ENCODE measurements at regions not wholly inside any gene's neighbourhood (a gene's known extent, or its start where the extent isn't known, plus 50 kb on each side); places are given as distances from the start of the nearest gene placed in this dataset.
A peak's percentile ranks its signal among the peaks of the same experiment; 100 is the strongest.

DNA sequence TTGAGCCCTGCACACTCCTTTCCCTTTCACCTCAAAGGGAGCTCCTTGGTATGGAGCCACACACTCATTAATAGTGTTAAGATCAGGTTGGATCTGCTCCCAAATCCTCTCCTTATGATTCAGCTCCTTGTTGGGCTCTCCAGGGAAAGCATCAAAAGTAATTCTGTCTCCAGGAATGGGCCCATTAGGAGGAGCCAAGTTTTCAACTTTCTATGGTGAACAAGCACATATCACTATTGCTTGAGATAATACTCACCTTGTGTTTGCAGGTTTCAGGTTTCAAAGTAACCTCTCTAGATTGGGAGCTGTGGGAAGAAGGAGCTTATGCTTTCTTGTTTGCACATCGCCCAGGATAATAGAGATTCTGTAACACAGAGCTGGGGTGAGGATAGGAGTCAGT lies 164.8 kb downstream of the TNFSF18 start (continued):
- peak; percentile 87 for TF ChIP-seq TCF7L2 (IDR thresholded peaks at IDR 0.05; ENCODE audit: borderline replicate concordance, extremely low read depth, insufficient read depth, insufficient read length)
- no peak for TF ChIP-seq EZH2 (IDR thresholded peaks at IDR 0.05)
- TF ChIP-seq, protein P1, sequence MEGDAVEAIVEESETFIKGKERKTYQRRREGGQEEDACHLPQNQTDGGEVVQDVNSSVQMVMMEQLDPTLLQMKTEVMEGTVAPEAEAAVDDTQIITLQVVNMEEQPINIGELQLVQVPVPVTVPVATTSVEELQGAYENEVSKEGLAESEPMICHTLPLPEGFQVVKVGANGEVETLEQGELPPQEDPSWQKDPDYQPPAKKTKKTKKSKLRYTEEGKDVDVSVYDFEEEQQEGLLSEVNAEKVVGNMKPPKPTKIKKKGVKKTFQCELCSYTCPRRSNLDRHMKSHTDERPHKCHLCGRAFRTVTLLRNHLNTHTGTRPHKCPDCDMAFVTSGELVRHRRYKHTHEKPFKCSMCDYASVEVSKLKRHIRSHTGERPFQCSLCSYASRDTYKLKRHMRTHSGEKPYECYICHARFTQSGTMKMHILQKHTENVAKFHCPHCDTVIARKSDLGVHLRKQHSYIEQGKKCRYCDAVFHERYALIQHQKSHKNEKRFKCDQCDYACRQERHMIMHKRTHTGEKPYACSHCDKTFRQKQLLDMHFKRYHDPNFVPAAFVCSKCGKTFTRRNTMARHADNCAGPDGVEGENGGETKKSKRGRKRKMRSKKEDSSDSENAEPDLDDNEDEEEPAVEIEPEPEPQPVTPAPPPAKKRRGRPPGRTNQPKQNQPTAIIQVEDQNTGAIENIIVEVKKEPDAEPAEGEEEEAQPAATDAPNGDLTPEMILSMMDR (IDR thresholded peaks at IDR 0.05 in 2 of 3, conservative IDR thresholded peaks at IDR 0.05 in 1 of 3; ENCODE audit: borderline replicate concordance in 1 of 3, insufficient read depth in 1 of 3, low read depth in 2 of 3, low read length in 2 of 3): no peak
- TF ChIP-seq CEBPB (IDR thresholded peaks at IDR 0.05; ENCODE audit: low read depth): peak; percentile 69
- peak; percentile 77 for TF ChIP-seq FOSL1 (IDR thresholded peaks at IDR 0.05; ENCODE audit: low read depth)
- peak; percentile 73 for TF ChIP-seq SRF (IDR thresholded peaks at IDR 0.05; ENCODE audit: low read depth)
- TF ChIP-seq RAD21 (IDR thresholded peaks at IDR 0.05; ENCODE audit: low read depth): peak; percentile 56
- no peak for TF ChIP-seq EZH2phosphoT487 (IDR thresholded peaks at IDR 0.05; ENCODE audit: borderline replicate concordance)
- TF ChIP-seq ZFX (IDR thresholded peaks at IDR 0.05): no peak

DNA sequence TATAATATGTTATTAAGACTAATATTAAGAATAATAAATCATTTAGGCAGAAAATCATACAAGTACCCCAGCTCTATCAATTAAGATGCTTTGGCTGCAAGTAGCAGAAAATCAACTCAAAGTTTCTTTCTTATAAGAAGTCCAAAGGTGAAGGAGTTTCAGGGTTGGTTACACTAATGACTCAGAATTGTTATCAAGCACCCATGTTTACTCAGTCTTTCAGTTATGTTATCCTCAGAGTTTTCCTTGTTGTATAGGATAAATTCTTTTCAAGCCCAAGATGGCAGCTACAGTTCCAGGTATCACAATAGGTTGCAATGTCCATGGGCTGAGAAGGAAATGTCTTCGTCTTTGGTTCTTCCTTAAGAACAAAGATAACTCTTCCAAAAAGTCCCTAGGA lies 163.6 kb downstream of the TNFSF18 start:
- Histone ChIP-seq H3K4me1 (ENCODE audit: control insufficient read depth in 1 of 2, insufficient read depth in 2 of 2, low read length in 2 of 2) (peaks cover 56 to 79% of the 10 kb centered on the region in 2 experiments), H3K4me3 (replicated peaks in 1 of 2; ENCODE audit: low read depth in 1 of 2, low read length in 2 of 2) (no peak overlapping the region), H3K79me2 (ENCODE audit: insufficient read depth, low read length) (peaks cover 51% of the 10 kb centered on the region), H3K4me2 (ENCODE audit: low read length) (peak overlapping the region; percentile 38; the same call in 1 of the 2 replicates), H3K9ac (ENCODE audit: low read length) (no peak overlapping the region), H2AFZ (ENCODE audit: low read depth, low read length, poor library complexity, severe bottlenecking) (no peak overlapping the region), H3K27ac (ENCODE audit: low read depth, low read length) (peak overlapping the region; percentile 97), H3K9me2 (ENCODE audit: insufficient read depth) (no peaks in the 10 kb centered on the region; the same call in 1 of the 2 replicates), H3K27me3 (ENCODE audit: insufficient read depth, low read length) (no peaks in the 10 kb centered on the region), H4K20me1 (ENCODE audit: insufficient read depth) (no peaks in the 10 kb centered on the region), H3K36me3 (ENCODE audit: control insufficient read depth in 1 of 2, insufficient read depth in 2 of 2, low read length in 2 of 2) (peaks cover 0 to 54% of the 10 kb centered on the region in 2 experiments; a peak in 2 of 4 replicates), H3K9me3 (ENCODE audit: control insufficient read depth in 1 of 2, insufficient read depth in 1 of 2, low read depth in 1 of 2, low read length in 2 of 2) (no peaks in the 10 kb centered on the region)
- DNase-seq (ENCODE audit: low read depth, low spot score) (no peak), ATAC-seq (no peak)
- ChIA-PET RAD21 (ENCODE audit: low non-redundant PET in 1 of 2, low total read pairs in 2 of 2, uncharacterized antibody in 2 of 2, unreplicated experiment in 2 of 2) (no interaction called here), POLR2A (interaction anchor here (2.3 kb wide), 1 partner anchor 8 kb away, joined by 6 read pairs; no protein-coding TSS in a partner anchor), CTCF (interaction anchor here (1.8 kb wide), 1 partner anchor 315 kb away, joined by 8 read pairs; no protein-coding TSS in a partner anchor)
- no TSS peak for BruUV-seq (replicated peaks)
- intact Hi-C loops (cut with micrococcal nuclease): no loop called here
- TF ChIP-seq CEBPB (IDR thresholded peaks at IDR 0.05; ENCODE audit: low read depth) (no peak), EZH2 (IDR thresholded peaks at IDR 0.05) (no peak), EZH2phosphoT487 (IDR thresholded peaks at IDR 0.05; ENCODE audit: borderline replicate concordance) (no peak), CBX3 (IDR thresholded peaks at IDR 0.05; ENCODE audit: low read depth) (no peak), YY1 (IDR thresholded peaks at IDR 0.05; ENCODE audit: extremely low read depth, insufficient replicate concordance, low read depth, low read length) (no peak), POLR2A (IDR thresholded peaks at IDR 0.05; ENCODE audit: borderline replicate concordance, extremely low read depth, insufficient read depth, insufficient read length) (no peak), SP1 (IDR thresholded peaks at IDR 0.05; ENCODE audit: low read depth) (no peak), EGR1 (IDR thresholded peaks at IDR 0.05; ENCODE audit: low read depth) (no peak)
- TF ChIP-seq, protein P2, sequence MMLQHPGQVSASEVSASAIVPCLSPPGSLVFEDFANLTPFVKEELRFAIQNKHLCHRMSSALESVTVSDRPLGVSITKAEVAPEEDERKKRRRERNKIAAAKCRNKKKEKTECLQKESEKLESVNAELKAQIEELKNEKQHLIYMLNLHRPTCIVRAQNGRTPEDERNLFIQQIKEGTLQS (IDR thresholded peaks at IDR 0.05): no peak
- TF ChIP-seq, protein P3, sequence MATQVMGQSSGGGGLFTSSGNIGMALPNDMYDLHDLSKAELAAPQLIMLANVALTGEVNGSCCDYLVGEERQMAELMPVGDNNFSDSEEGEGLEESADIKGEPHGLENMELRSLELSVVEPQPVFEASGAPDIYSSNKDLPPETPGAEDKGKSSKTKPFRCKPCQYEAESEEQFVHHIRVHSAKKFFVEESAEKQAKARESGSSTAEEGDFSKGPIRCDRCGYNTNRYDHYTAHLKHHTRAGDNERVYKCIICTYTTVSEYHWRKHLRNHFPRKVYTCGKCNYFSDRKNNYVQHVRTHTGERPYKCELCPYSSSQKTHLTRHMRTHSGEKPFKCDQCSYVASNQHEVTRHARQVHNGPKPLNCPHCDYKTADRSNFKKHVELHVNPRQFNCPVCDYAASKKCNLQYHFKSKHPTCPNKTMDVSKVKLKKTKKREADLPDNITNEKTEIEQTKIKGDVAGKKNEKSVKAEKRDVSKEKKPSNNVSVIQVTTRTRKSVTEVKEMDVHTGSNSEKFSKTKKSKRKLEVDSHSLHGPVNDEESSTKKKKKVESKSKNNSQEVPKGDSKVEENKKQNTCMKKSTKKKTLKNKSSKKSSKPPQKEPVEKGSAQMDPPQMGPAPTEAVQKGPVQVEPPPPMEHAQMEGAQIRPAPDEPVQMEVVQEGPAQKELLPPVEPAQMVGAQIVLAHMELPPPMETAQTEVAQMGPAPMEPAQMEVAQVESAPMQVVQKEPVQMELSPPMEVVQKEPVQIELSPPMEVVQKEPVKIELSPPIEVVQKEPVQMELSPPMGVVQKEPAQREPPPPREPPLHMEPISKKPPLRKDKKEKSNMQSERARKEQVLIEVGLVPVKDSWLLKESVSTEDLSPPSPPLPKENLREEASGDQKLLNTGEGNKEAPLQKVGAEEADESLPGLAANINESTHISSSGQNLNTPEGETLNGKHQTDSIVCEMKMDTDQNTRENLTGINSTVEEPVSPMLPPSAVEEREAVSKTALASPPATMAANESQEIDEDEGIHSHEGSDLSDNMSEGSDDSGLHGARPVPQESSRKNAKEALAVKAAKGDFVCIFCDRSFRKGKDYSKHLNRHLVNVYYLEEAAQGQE (IDR thresholded peaks at IDR 0.05; ENCODE audit: low read depth): no peak
